ENCODE measurements at regions not wholly inside any gene's neighbourhood (a gene's known extent, or its start where the extent isn't known, plus 50 kb on each side); places are given as distances from the start of the nearest gene placed in this dataset.

GRCh38 chr1:238900334-238900865, 486.0 kb upstream of the CHRM3 start:
- no peak for DNase-seq (ENCODE audit: low read depth)

GRCh38 chr1:238898856-238899255, 487.5 kb upstream of the CHRM3 start:
- DNase-seq (ENCODE audit: low read depth), result no peak

- DNase-seq (ENCODE audit: low read depth), result no peak
These were observed 490.5 kb upstream of the CHRM3 start for GRCh38 chr1:238895911-238896310.

GRCh38 chr1:238892612-238893011, 493.8 kb upstream of the CHRM3 start:
- no peak for DNase-seq (ENCODE audit: low read depth)

GRCh38 chr1:238861342-238862066, 524.9 kb upstream of the CHRM3 start:
- DNase-seq (ENCODE audit: low read depth), result no peak

- DNase-seq (ENCODE audit: low read depth), result no peak
These were observed 552.4 kb upstream of the CHRM3 start for GRCh38 chr1:238833919-238834318.

- no peak for DNase-seq (ENCODE audit: low read depth)
These were observed 554.3 kb upstream of the CHRM3 start for GRCh38 chr1:238832106-238832505.

GRCh38 chr1:238830036-238830611, 556.2 kb upstream of the CHRM3 start:
- no peak for DNase-seq (ENCODE audit: low read depth)

- no peak for DNase-seq (ENCODE audit: low read depth)
These were observed 559.5 kb upstream of the CHRM3 start for GRCh38 chr1:238826891-238827290.

GRCh38 chr1:238823416-238823815, 563.0 kb upstream of the CHRM3 start:
- no peak for DNase-seq (ENCODE audit: low read depth)

- DNase-seq (ENCODE audit: low read depth), result no peak
These were observed 575.0 kb upstream of the CHRM3 start for GRCh38 chr1:238811211-238811879.

GRCh38 chr1:238790882-238791281, 595.5 kb upstream of the CHRM3 start:
- no peak for DNase-seq (ENCODE audit: low read depth)

- no peak for DNase-seq (ENCODE audit: low read depth)
These were observed 596.3 kb upstream of the CHRM3 start for GRCh38 chr1:238789916-238790667.

- DNase-seq (ENCODE audit: low read depth), result no peak
These were observed 598.9 kb upstream of the CHRM3 start for GRCh38 chr1:238787471-238787870.

- no peak for DNase-seq (ENCODE audit: low read depth)
These were observed 602.7 kb upstream of the CHRM3 start for GRCh38 chr1:238783633-238784032.

- no peak for DNase-seq (ENCODE audit: low read depth)
These were observed 606.7 kb upstream of the CHRM3 start for GRCh38 chr1:238779716-238780115.

- no peak for DNase-seq (ENCODE audit: low read depth)
These were observed 608.3 kb upstream of the CHRM3 start for GRCh38 chr1:238778113-238778512.

- DNase-seq (ENCODE audit: low read depth), result no peak
These were observed 608.8 kb upstream of the CHRM3 start for GRCh38 chr1:238777551-238777950.

GRCh38 chr1:238776126-238776525, 610.2 kb upstream of the CHRM3 start:
- no peak for DNase-seq (ENCODE audit: low read depth)

- DNase-seq (ENCODE audit: low read depth), result no peak
These were observed 614.0 kb upstream of the CHRM3 start for GRCh38 chr1:238772322-238772721.

- no peak for DNase-seq (ENCODE audit: low read depth)
These were observed 619.0 kb upstream of the CHRM3 start for GRCh38 chr1:238767321-238767720.

GRCh38 chr1:238764779-238765178, 621.6 kb upstream of the CHRM3 start:
- no peak for DNase-seq (ENCODE audit: low read depth)

Measured in stimulated activated CD8-positive, alpha-beta memory T cell treated with anti-CD3 and anti-CD28 coated beads, Interleukin-7, amount 100 ng/mL, for 24 hours (primary cell).